Hepatocyte (in vitro differentiated cells): ENCODE measurements at regions not wholly inside any gene's neighbourhood (a gene's known extent, or its start where the extent isn't known, plus 50 kb on each side); places are given as distances from the start of the nearest gene placed in this dataset.

Experiments
- EZH2 ChIP-seq: fragments of 200-600 bp; sonication (generic); IDR thresholded peaks from 2 replicates; pipeline ENCODE4 v1.6.1; 2016; ENCODE audit warnings: antibody characterized with exemption, mild to moderate bottlenecking, borderline replicate concordance
- TF ChIP-seq, protein P1 (sequence below): fragments of 200-600 bp; sonication (generic); IDR thresholded peaks from 2 replicates; pipeline ENCODE4 v1.5.1; 2016; ENCODE audit warnings: antibody characterized with exemption, mild to moderate bottlenecking; ENCODE audit not compliant: poor library complexity

DNA sequence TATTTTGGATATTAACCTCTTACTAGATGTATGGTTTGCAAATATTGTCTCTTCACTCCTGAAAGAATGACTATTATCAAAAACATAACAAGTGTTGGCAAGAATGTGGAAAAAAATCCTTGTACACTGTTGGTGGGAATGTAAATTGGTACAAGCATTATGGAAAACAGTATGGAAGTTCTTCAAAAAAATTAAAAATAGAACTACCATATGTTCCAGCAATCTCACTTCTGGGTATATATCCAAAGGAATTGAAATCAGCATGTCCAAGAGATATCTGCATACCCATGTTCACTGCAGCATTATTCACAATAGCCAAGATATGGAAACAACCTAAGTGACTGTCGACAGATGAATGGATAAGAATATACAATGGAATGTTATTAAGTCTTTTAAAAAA is 61.6 kb upstream of the KIT start:
- TF ChIP-seq, protein P1, sequence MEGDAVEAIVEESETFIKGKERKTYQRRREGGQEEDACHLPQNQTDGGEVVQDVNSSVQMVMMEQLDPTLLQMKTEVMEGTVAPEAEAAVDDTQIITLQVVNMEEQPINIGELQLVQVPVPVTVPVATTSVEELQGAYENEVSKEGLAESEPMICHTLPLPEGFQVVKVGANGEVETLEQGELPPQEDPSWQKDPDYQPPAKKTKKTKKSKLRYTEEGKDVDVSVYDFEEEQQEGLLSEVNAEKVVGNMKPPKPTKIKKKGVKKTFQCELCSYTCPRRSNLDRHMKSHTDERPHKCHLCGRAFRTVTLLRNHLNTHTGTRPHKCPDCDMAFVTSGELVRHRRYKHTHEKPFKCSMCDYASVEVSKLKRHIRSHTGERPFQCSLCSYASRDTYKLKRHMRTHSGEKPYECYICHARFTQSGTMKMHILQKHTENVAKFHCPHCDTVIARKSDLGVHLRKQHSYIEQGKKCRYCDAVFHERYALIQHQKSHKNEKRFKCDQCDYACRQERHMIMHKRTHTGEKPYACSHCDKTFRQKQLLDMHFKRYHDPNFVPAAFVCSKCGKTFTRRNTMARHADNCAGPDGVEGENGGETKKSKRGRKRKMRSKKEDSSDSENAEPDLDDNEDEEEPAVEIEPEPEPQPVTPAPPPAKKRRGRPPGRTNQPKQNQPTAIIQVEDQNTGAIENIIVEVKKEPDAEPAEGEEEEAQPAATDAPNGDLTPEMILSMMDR: no peak
- TF ChIP-seq EZH2: no peak
